Mesendoderm (in vitro differentiated cells): ENCODE measurements at regions not wholly inside any gene's neighbourhood (a gene's known extent, or its start where the extent isn't known, plus 50 kb on each side); places are given as distances from the start of the nearest gene placed in this dataset.
A peak's percentile ranks its signal among the peaks of the same experiment; 100 is the strongest.

Source experiments
- DNase-seq: peaks from one replicate; pipeline ENCODE4 v3.0.0; 2013
- H2AK5ac ChIP-seq: 2 replicates; pipeline ENCODE4 v1.6.1; 2013; ENCODE audit warnings: low read length, inconsistent platforms
- H2BK120ac ChIP-seq: 2 replicates; pipeline ENCODE4 v1.6.1; 2013; ENCODE audit warnings: low read depth, mild to moderate bottlenecking, low read length, moderate library complexity, mixed read lengths
- H2BK15ac ChIP-seq: replicated peaks from 2 replicates; pipeline ENCODE4 v1.6.1; 2013; ENCODE audit warnings: low read depth, mild to moderate bottlenecking, moderate library complexity
- H2BK5ac ChIP-seq: 2 replicates; pipeline ENCODE4 v1.6.1; 2013; ENCODE audit warnings: low read length, inconsistent platforms
- H3K18ac ChIP-seq: 2 replicates; pipeline ENCODE4 v1.6.1; 2013; ENCODE audit warnings: mild to moderate bottlenecking, low read length, mixed read lengths
- H3K23ac ChIP-seq: one replicate; pipeline ENCODE4 v1.6.1; 2013; ENCODE audit warnings: low read length
- H3K27ac ChIP-seq: 2 replicates; pipeline ENCODE4 v1.5.1; 2013; ENCODE audit warnings: low read depth, mild to moderate bottlenecking, inconsistent platforms, low read length, moderate library complexity
- H3K27me3 ChIP-seq: 2 replicates; pipeline ENCODE4 v1.6.1; 2013; ENCODE audit warnings: low read length, control low read depth, mild to moderate bottlenecking, inconsistent platforms; ENCODE audit not compliant: insufficient read depth, poor library complexity
- H3K36me3 ChIP-seq: 2 replicates; pipeline ENCODE4 v1.6.1; 2013; ENCODE audit warnings: low read length, inconsistent platforms; ENCODE audit not compliant: control insufficient read depth, insufficient read depth
- H3K4ac ChIP-seq: one replicate; pipeline ENCODE4 v1.6.1; 2013; ENCODE audit warnings: low read depth, mild to moderate bottlenecking, low read length, moderate library complexity
- H3K4me1 ChIP-seq: 2 replicates; pipeline ENCODE4 v1.6.1; 2013; ENCODE audit warnings: low read depth, low read length, inconsistent platforms; ENCODE audit not compliant: control insufficient read depth
- H3K4me2 ChIP-seq: 2 replicates; pipeline ENCODE4 v1.6.1; 2013; ENCODE audit warnings: low read length
- H3K4me3 ChIP-seq: 2 replicates; pipeline ENCODE4 v1.5.1; 2013; ENCODE audit warnings: mild to moderate bottlenecking, low read length
- H3K56ac ChIP-seq: one replicate; pipeline ENCODE4 v1.6.1; 2013; ENCODE audit warnings: low read length
- H3K79me1 ChIP-seq: 2 replicates; pipeline ENCODE4 v1.6.1; 2013; ENCODE audit warnings: low read length, inconsistent platforms
- H3K79me2 ChIP-seq: 2 replicates; pipeline ENCODE4 v1.6.1; 2013; ENCODE audit warnings: mild to moderate bottlenecking, low read length; ENCODE audit not compliant: control insufficient read depth, insufficient read depth
- H3K9ac ChIP-seq: 2 replicates; pipeline ENCODE4 v1.6.1; 2013; ENCODE audit warnings: low read length, inconsistent platforms
- H4K5ac ChIP-seq: one replicate; pipeline ENCODE4 v1.6.1; 2013; ENCODE audit warnings: low read length
- H4K8ac ChIP-seq: one replicate; pipeline ENCODE4 v1.6.1; 2013; ENCODE audit warnings: low read depth, mild to moderate bottlenecking, control low read depth, low read length, moderate library complexity
- WGBS: extraction: QIAGEN DNeasy Blood & Tissue Kit; methylation state at CpG from one replicate; pipeline ENCODE4 v1.1.7; 2013; ENCODE audit warnings: low lambda C conversion rate, missing lambda C conversion rate; ENCODE audit not compliant: insufficient coverage; ENCODE audit errors: extremely low coverage; 5-methylcytosine and 5-hydroxymethylcytosine counted together

DNA sequence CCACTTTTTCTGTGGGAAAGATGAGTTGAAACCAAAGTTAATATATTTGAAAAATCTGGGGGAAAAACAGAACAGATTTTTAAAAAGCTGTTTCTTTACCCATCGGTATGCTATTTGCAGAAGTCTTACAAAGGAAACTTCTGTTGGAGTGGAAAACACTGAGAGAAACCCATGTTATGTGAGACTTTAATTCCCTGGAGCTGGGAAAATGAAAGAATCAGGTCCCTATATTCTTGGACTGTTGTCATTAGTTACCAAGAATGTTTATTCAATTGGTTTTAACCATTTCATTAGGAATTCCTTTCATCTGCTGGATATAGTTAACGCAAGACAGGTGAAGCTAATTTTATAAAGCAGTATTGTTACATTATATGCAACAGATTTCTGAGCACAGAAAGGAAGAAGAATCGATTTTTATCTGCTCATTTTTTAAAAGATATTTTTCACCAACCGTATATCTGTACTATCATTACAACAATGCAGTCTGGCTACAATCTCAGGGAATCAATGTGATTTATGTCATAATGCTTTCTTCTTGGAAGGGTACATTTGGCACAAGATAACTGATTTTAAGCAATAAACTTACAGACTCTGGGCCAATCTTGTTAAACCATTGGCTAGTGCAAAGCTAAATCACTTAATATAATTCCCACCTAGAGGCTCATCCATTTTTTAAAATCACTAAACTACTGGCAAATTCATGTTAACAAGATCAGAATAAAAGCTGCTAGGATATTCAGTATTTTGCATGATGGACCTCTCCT, 170.0 kb downstream of the MOXD1 start:
- Histone ChIP-seq H3K23ac (no peak overlapping the region), H3K27ac (no peak overlapping the region), H3K4me1 (no peaks in the 10 kb centered on the region), H3K4me3 (no peak overlapping the region), H2BK5ac (no peak overlapping the region), H3K18ac (no peak overlapping the region), H3K36me3 (no peaks in the 10 kb centered on the region), H4K8ac (no peak overlapping the region), H3K79me1 (no peaks in the 10 kb centered on the region), H3K56ac (no peak overlapping the region), H2BK120ac (no peak overlapping the region), H2AK5ac (no peak overlapping the region), H3K9ac (no peak overlapping the region), H3K27me3 (no peaks in the 10 kb centered on the region), H4K5ac (no peak overlapping the region), H3K4ac (no peak overlapping the region), H3K4me2 (no peak overlapping the region), H2BK15ac (no peak overlapping the region), H3K79me2 (no peaks in the 10 kb centered on the region)
- no CpG with 5 or more reads among the region's 4 CpGs for whole genome bisulfite sequencing
- no peak for DNase-seq

DNA sequence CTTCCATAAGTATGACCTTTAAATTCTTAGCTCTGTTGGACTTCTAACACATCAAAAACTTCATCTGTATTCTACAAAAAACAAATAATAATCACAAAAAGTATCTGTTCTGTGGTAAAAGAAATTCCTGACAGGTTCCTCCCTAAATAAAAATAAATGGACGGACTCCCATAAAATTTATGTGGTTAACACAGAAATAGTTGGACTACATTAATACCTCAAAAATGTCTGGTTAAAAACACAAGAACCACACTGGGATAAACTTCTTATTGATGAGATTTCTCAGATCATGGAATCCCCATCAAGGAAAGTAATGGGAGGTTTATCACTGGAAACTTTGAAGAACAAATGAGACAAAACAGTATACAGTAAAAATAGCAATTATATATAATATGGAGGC, 172.4 kb downstream of the MOXD1 start:
- H3K27me3 ChIP-seq, result no peaks in the 10 kb centered on the region
- H2BK15ac ChIP-seq, result no peak overlapping the region
- H3K9ac ChIP-seq, result no peak overlapping the region
- H3K4ac ChIP-seq, result no peak overlapping the region
- H3K23ac ChIP-seq, result no peak overlapping the region
- no peak overlapping the region for H4K8ac ChIP-seq
- H3K56ac ChIP-seq, result no peak overlapping the region
- no peak overlapping the region for H2BK120ac ChIP-seq
- no peaks in the 10 kb centered on the region for H3K4me1 ChIP-seq
- DNase-seq, result no peak
- no peaks in the 10 kb centered on the region for H3K36me3 ChIP-seq
- no peaks in the 10 kb centered on the region for H3K79me1 ChIP-seq
- H3K18ac ChIP-seq, result no peak overlapping the region
- H3K4me3 ChIP-seq, result no peak overlapping the region
- H2AK5ac ChIP-seq, result no peak overlapping the region
- H3K27ac ChIP-seq, result no peak overlapping the region
- H3K79me2 ChIP-seq, result no peaks in the 10 kb centered on the region
- no peak overlapping the region for H4K5ac ChIP-seq
- no CpG with 5 or more reads among the region's 1 CpG for WGBS
- no peak overlapping the region for H2BK5ac ChIP-seq
- H3K4me2 ChIP-seq, result no peak overlapping the region

DNA sequence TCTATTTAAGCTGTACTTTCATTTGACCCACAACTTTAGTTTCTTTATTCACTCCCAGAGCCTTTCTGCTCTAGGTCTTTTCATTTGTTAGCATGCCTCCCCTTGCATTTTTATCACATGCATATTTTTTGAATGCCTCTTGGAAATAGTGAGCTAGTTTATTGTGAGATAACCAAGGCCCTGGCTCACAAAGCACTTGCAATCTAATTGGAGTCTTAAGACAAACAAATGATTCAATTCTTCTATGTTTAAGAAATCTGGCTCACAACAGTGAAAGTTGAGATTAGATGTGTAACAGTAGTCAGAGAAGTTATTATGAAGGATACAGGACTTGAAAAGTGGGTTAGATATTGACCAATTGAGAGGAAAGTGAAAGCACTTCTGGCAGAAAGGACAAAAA, 173.4 kb downstream of the MOXD1 start:
- no peak overlapping the region for H3K9ac ChIP-seq
- H3K27me3 ChIP-seq, result no peaks in the 10 kb centered on the region
- H3K79me2 ChIP-seq, result no peaks in the 10 kb centered on the region
- DNase-seq, result no peak
- H2BK5ac ChIP-seq, result no peak overlapping the region
- H3K56ac ChIP-seq, result no peak overlapping the region
- H3K18ac ChIP-seq, result no peak overlapping the region
- H3K27ac ChIP-seq, result no peak overlapping the region
- H3K23ac ChIP-seq, result no peak overlapping the region
- no peaks in the 10 kb centered on the region for H3K4me1 ChIP-seq
- H3K4me3 ChIP-seq, result no peak overlapping the region
- H3K4me2 ChIP-seq, result no peak overlapping the region
- no peak overlapping the region for H2BK15ac ChIP-seq
- H4K8ac ChIP-seq, result no peak overlapping the region
- no peak overlapping the region for H3K4ac ChIP-seq
- no peak overlapping the region for H4K5ac ChIP-seq
- H2BK120ac ChIP-seq, result no peak overlapping the region
- no peaks in the 10 kb centered on the region for H3K36me3 ChIP-seq
- no peaks in the 10 kb centered on the region for H3K79me1 ChIP-seq
- H2AK5ac ChIP-seq, result no peak overlapping the region

DNA sequence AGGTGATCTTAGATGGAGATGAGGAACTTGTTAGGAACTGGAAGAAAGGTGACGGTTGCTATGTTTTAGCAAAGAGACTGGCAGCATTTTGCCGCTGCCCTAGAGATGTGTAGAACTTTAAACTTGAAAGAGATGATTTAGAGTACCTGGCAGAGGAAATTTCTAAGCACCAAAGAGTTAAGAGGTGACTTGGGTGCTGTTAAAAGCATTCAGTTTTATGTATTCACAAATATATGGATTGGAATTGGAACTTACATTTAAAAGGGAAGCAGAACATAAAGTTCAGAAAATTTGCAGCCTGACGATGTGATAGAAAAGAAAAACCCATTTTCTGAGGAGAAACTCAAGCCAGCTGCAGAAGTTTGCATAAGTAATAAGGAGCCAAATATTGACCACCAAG, 176.3 kb downstream of the MOXD1 start:
- Histone ChIP-seq H3K4me2 (no peak overlapping the region), H3K23ac (no peak overlapping the region), H3K9ac (no peak overlapping the region), H3K4me1 (no peaks in the 10 kb centered on the region), H3K27me3 (no peaks in the 10 kb centered on the region), H2BK15ac (no peak overlapping the region), H4K5ac (no peak overlapping the region), H3K56ac (no peak overlapping the region), H4K8ac (no peak overlapping the region), H3K27ac (no peak overlapping the region), H3K79me1 (no peaks in the 10 kb centered on the region), H2AK5ac (no peak overlapping the region), H2BK5ac (no peak overlapping the region), H3K4me3 (no peak overlapping the region), H3K36me3 (no peaks in the 10 kb centered on the region), H3K18ac (no peak overlapping the region), H2BK120ac (no peak overlapping the region), H3K4ac (no peak overlapping the region), H3K79me2 (no peaks in the 10 kb centered on the region)
- no CpG with 5 or more reads among the region's 3 CpGs for WGBS
- no peak for DNase-seq

DNA sequence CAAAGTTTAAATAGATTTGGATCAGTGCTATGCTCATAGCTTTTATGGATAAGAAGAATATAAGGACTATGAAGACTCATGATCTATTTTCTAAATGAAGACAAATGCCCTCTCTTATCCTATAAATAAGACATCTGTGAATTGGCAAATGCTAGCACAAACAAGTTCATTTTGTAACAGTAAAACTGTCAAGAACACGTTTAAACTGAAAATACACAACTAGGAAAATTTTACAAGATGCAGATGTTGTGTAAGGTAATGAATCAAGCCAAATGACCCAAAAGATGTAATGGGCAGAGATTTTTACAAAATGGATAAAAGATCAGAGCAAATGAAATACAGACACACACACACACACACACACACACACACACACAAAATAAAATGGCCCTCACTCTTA, 180.5 kb downstream of the MOXD1 start:
- no peak overlapping the region for H3K56ac ChIP-seq
- no peak overlapping the region for H2BK15ac ChIP-seq
- H3K36me3 ChIP-seq, result no peaks in the 10 kb centered on the region
- H4K5ac ChIP-seq, result no peak overlapping the region
- H3K4me2 ChIP-seq, result no peak overlapping the region
- no peak for DNase-seq
- no peak overlapping the region for H3K4me3 ChIP-seq
- H3K79me2 ChIP-seq, result no peaks in the 10 kb centered on the region
- no peaks in the 10 kb centered on the region for H3K4me1 ChIP-seq
- H3K27me3 ChIP-seq, result no peaks in the 10 kb centered on the region
- no peak overlapping the region for H3K9ac ChIP-seq
- no peak overlapping the region for H3K27ac ChIP-seq
- H2AK5ac ChIP-seq, result no peak overlapping the region
- H3K4ac ChIP-seq, result no peak overlapping the region
- no peak overlapping the region for H4K8ac ChIP-seq
- H2BK120ac ChIP-seq, result no peak overlapping the region
- H3K23ac ChIP-seq, result no peak overlapping the region
- no CpG with 5 or more reads among the region's 1 CpG for WGBS
- no peaks in the 10 kb centered on the region for H3K79me1 ChIP-seq
- no peak overlapping the region for H2BK5ac ChIP-seq
- H3K18ac ChIP-seq, result no peak overlapping the region

DNA sequence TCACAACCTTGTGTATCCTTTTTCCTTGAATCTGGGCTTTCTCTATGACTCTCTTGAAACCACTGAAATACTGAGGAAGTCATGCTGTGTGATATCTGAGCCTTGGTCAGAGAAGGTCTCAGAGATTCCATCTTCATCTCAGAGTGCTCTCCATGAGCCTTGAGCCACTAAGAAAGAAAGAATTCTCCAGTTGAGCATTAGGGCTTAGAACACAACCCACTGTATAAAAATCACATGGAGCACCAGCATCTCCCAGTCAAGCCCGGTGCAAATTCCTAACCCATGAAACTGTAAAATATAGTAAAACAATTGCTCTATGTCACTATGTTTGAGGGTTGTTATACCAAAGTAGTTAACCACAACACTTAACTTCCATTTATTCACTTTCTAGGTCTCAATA, 181.4 kb downstream of the MOXD1 start:
- WGBS, result no CpG with 5 or more reads among the region's 1 CpG

More for the DNA sequence above, 181.4 kb downstream of the MOXD1 start:
- H3K4me2 ChIP-seq, result no peak overlapping the region
- H4K5ac ChIP-seq, result no peak overlapping the region
- H2BK120ac ChIP-seq, result no peak overlapping the region
- peak; percentile 9 for DNase-seq
- H3K18ac ChIP-seq, result no peak overlapping the region
- H2BK5ac ChIP-seq, result no peak overlapping the region
- no peak overlapping the region for H3K56ac ChIP-seq
- no peak overlapping the region for H2AK5ac ChIP-seq
- H3K79me2 ChIP-seq, result no peaks in the 10 kb centered on the region
- H3K9ac ChIP-seq, result no peak overlapping the region
- H4K8ac ChIP-seq, result no peak overlapping the region
- H3K23ac ChIP-seq, result no peak overlapping the region
- H3K4ac ChIP-seq, result peak overlapping the region; percentile 12
- no peaks in the 10 kb centered on the region for H3K36me3 ChIP-seq
- no peak overlapping the region for H3K4me3 ChIP-seq
- no peak overlapping the region for H2BK15ac ChIP-seq
- H3K79me1 ChIP-seq, result no peaks in the 10 kb centered on the region
- no peak overlapping the region for H3K27ac ChIP-seq
- H3K27me3 ChIP-seq, result no peaks in the 10 kb centered on the region
- H3K4me1 ChIP-seq, result no peaks in the 10 kb centered on the region
